ENCODE measurements at regions not wholly inside any gene's neighbourhood (a gene's known extent, or its start where the extent isn't known, plus 50 kb on each side); places are given as distances from the start of the nearest gene placed in this dataset.

- Histone ChIP-seq H3K9me3 (ENCODE audit: control insufficient read depth, low read depth, low read length) (no peaks in the 10 kb centered on the region), H3K4me1 (ENCODE audit: insufficient read depth, low read length) (no peaks in the 10 kb centered on the region; the same call in 1 of the 2 replicates), H2BK20ac (ENCODE audit: low read depth, low read length, poor library complexity, severe bottlenecking) (no peak overlapping the region), H3K9ac (ENCODE audit: extremely low read depth, insufficient read length, low read length) (no peak overlapping the region), H2BK5ac (ENCODE audit: insufficient read length, low read length) (no peak overlapping the region), H2BK120ac (ENCODE audit: low read depth, low read length, poor library complexity, severe bottlenecking) (no peak overlapping the region), H3K23ac (ENCODE audit: insufficient read length, low read depth, low read length) (no peak overlapping the region), H3K27ac (ENCODE audit: insufficient read length, low read depth, low read length) (no peak overlapping the region), H4K91ac (ENCODE audit: insufficient read length, low read depth, low read length) (no peak overlapping the region), H3K23me2 (ENCODE audit: insufficient read length, low read depth, low read length, poor library complexity, severe bottlenecking) (no peaks in the 10 kb centered on the region), H3K4ac (ENCODE audit: low read depth, low read length) (no peak overlapping the region), H3K18ac (ENCODE audit: insufficient read length, low read depth, low read length) (no peak overlapping the region), H3K79me1 (ENCODE audit: insufficient read depth, low read depth, low read length, poor library complexity, severe bottlenecking) (no peaks in the 10 kb centered on the region), H4K8ac (replicated peaks; ENCODE audit: insufficient read length, low read depth, low read length) (no peak overlapping the region), H2AK5ac (ENCODE audit: insufficient read length, low read length) (no peak overlapping the region), H2AFZ (ENCODE audit: low read length) (no peak overlapping the region), H4K20me1 (ENCODE audit: control insufficient read depth, insufficient read depth, insufficient read length) (no peaks in the 10 kb centered on the region), H3K14ac (ENCODE audit: insufficient read depth, low read length) (no peak overlapping the region), H3K56ac (ENCODE audit: insufficient read length, low read depth, low read length) (no peak overlapping the region), H3K79me2 (ENCODE audit: insufficient read depth, low read length) (no peaks in the 10 kb centered on the region), H3T11ph (ENCODE audit: low read length) (no peak overlapping the region), H4K5ac (ENCODE audit: insufficient read length, low read depth, low read length) (no peak overlapping the region), H3K27me3 (ENCODE audit: insufficient read depth, low read length) (no peaks in the 10 kb centered on the region), H2BK15ac (ENCODE audit: low read depth, low read length) (no peak overlapping the region), H3K4me2 (ENCODE audit: insufficient read depth, insufficient read length, low read length) (no peak overlapping the region), H2BK12ac (ENCODE audit: insufficient read length, low read depth, low read length) (no peak overlapping the region)
- no peak for TF ChIP-seq CTCF (conservative IDR thresholded peaks at IDR 0.05)
- Mint-ChIP-seq H3K4me3 (no peak overlapping the region), H3K4me1 (peaks cover 8% of the 10 kb centered on the region in 2 experiments; a peak in 3 of 4 replicates), H3K27ac (no peak overlapping the region), H3K27me3 (ENCODE audit: low read depth) (no peaks in the 10 kb centered on the region), H3K36me3 (ENCODE audit: insufficient read depth in 1 of 3, low read depth in 3 of 3) (no peaks in the 10 kb centered on the region), H3K9me3 (no peaks in the 10 kb centered on the region)
- DNase-seq = no peak
- no CpG with 5 or more reads among the region's 3 CpGs for whole genome bisulfite sequencing (ENCODE audit: extremely low coverage, insufficient read length, low lambda C conversion rate)
Measured at GRCh38 chr4:57550198-57550597, 440.0 kb upstream of the IGFBP7 start.
